Hepatocyte (in vitro differentiated cells): ENCODE measurements at regions not wholly inside any gene's neighbourhood (a gene's known extent, or its start where the extent isn't known, plus 50 kb on each side); places are given as distances from the start of the nearest gene placed in this dataset.

ENCODE experiments used
- DNase-seq: peaks from one replicate; pipeline ENCODE4 v3.0.0-alpha.2; 2016; ENCODE audit warnings: low spot score
- H2AFZ ChIP-seq: fragments of 200-600 bp; sonication (generic); 2 replicates; pipeline ENCODE4 v1.6.0; 2016; ENCODE audit warnings: antibody characterized with exemption, mild to moderate bottlenecking
- H3K27ac ChIP-seq: fragments of 200-600 bp; sonication (generic); 2 replicates; pipeline ENCODE4 v1.5.1; 2016; ENCODE audit warnings: mild to moderate bottlenecking
- H3K27me3 ChIP-seq: fragments of 200-600 bp; sonication (generic); 2 replicates; pipeline ENCODE4 v1.6.1; 2016
- H3K36me3 ChIP-seq: fragments of 200-600 bp; sonication (generic); replicated peaks from 2 replicates; pipeline ENCODE4 v1.5.1; 2016; ENCODE audit warnings: low read depth; ENCODE audit not compliant: insufficient read depth
- H3K4me1 ChIP-seq: fragments of 200-600 bp; sonication (generic); 2 replicates; pipeline ENCODE4 v1.5.1; 2016; ENCODE audit warnings: mild to moderate bottlenecking, moderate library complexity; ENCODE audit not compliant: insufficient read depth
- H3K4me2 ChIP-seq: fragments of 200-600 bp; sonication (generic); 2 replicates; pipeline ENCODE4 v1.6.0; 2016
- H3K4me3 ChIP-seq: fragments of 200-600 bp; sonication (generic); 2 replicates; pipeline ENCODE4 v1.5.1; 2016; ENCODE audit warnings: mild to moderate bottlenecking
- H3K79me2 ChIP-seq: fragments of 200-600 bp; sonication (generic); 2 replicates; pipeline ENCODE4 v1.6.0; 2017; ENCODE audit warnings: mild to moderate bottlenecking
- H3K9me2 ChIP-seq: fragments of 200-600 bp; sonication (generic); replicated peaks from 2 replicates; pipeline ENCODE4 v1.6.0; 2017; ENCODE audit warnings: mild to moderate bottlenecking; ENCODE audit not compliant: insufficient read depth
- H3K9me3 ChIP-seq: fragments of 200-600 bp; sonication (generic); 2 replicates; pipeline ENCODE4 v1.5.1; 2016; ENCODE audit warnings: low read depth, mild to moderate bottlenecking
- H4K20me1 ChIP-seq: fragments of 200-600 bp; sonication (generic); 2 replicates; pipeline ENCODE4 v1.6.0; 2016; ENCODE audit warnings: mild to moderate bottlenecking; ENCODE audit not compliant: insufficient read depth, poor library complexity, severe bottlenecking
- EZH2 ChIP-seq: fragments of 200-600 bp; sonication (generic); IDR thresholded peaks from 2 replicates; pipeline ENCODE4 v1.6.1; 2016; ENCODE audit warnings: antibody characterized with exemption, mild to moderate bottlenecking, borderline replicate concordance
- EZH2phosphoT487 ChIP-seq: fragments of 200-600 bp; sonication (generic); IDR thresholded peaks from one replicate; pipeline ENCODE4 v1.6.1; 2018; ENCODE audit warnings: antibody characterized with exemption, mild to moderate bottlenecking, low read depth, moderate library complexity; ENCODE audit not compliant: unreplicated experiment, severe bottlenecking
- whole genome bisulfite sequencing: methylation state at CpG from one replicate; pipeline ENCODE4 v1.1.6; 2016; ENCODE audit warnings: low lambda C conversion rate; ENCODE audit errors: missing lambda C conversion rate; 5-methylcytosine and 5-hydroxymethylcytosine counted together
- TF ChIP-seq, protein P1 (sequence below): fragments of 200-600 bp; sonication (generic); IDR thresholded peaks from 2 replicates; pipeline ENCODE4 v1.5.1; 2016; ENCODE audit warnings: antibody characterized with exemption, mild to moderate bottlenecking; ENCODE audit not compliant: poor library complexity

DNA sequence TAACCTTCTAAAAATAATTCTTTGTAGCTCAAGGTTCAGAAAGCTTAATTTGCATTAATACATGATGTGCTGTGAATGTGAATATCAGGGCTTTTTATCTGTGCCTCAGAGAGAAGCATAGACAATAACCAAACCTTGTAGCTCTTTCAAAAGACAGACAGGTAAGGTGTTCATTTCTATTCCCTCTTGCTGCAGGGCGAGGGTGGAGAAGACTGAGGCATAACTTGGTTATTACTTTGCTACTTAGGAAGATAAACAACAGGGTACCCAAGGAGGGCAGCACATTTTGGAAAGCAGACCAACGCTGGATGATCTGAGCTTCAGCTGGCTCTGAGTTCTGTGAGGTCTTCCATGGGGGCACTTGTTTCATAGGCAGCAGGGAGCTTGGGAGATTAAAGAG is 408.6 kb upstream of the RARB start:
- H4K20me1 ChIP-seq, result no peaks in the 10 kb centered on the region
- H3K79me2 ChIP-seq, result no peaks in the 10 kb centered on the region
- H3K4me2 ChIP-seq, result no peak overlapping the region
- H3K36me3 ChIP-seq, result no peaks in the 10 kb centered on the region
- no peaks in the 10 kb centered on the region for H3K9me3 ChIP-seq
- no peaks in the 10 kb centered on the region for H3K9me2 ChIP-seq
- WGBS, result 93% methylated on average over 2 of the region's 2 CpGs
- H2AFZ ChIP-seq, result no peak overlapping the region
- no peak for DNase-seq
- no peak overlapping the region for H3K27ac ChIP-seq
- H3K4me3 ChIP-seq, result no peak overlapping the region
- TF ChIP-seq EZH2 (no peak), EZH2phosphoT487 (no peak)
- TF ChIP-seq, protein P1, sequence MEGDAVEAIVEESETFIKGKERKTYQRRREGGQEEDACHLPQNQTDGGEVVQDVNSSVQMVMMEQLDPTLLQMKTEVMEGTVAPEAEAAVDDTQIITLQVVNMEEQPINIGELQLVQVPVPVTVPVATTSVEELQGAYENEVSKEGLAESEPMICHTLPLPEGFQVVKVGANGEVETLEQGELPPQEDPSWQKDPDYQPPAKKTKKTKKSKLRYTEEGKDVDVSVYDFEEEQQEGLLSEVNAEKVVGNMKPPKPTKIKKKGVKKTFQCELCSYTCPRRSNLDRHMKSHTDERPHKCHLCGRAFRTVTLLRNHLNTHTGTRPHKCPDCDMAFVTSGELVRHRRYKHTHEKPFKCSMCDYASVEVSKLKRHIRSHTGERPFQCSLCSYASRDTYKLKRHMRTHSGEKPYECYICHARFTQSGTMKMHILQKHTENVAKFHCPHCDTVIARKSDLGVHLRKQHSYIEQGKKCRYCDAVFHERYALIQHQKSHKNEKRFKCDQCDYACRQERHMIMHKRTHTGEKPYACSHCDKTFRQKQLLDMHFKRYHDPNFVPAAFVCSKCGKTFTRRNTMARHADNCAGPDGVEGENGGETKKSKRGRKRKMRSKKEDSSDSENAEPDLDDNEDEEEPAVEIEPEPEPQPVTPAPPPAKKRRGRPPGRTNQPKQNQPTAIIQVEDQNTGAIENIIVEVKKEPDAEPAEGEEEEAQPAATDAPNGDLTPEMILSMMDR, result no peak
- no peaks in the 10 kb centered on the region for H3K4me1 ChIP-seq
- no peaks in the 10 kb centered on the region for H3K27me3 ChIP-seq

- Histone ChIP-seq H3K36me3 (no peaks in the 10 kb centered on the region), H3K4me3 (no peak overlapping the region), H3K27ac (no peak overlapping the region), H3K9me2 (no peaks in the 10 kb centered on the region), H3K4me2 (no peak overlapping the region), H3K79me2 (no peaks in the 10 kb centered on the region), H3K4me1 (no peaks in the 10 kb centered on the region), H3K27me3 (no peaks in the 10 kb centered on the region), H4K20me1 (no peaks in the 10 kb centered on the region), H3K9me3 (no peaks in the 10 kb centered on the region), H2AFZ (no peak overlapping the region)
- WGBS, result 69% methylated on average over 3 of the region's 3 CpGs
- DNase-seq, result peak; percentile 35
- TF ChIP-seq, protein P1, result peak; percentile 55
- TF ChIP-seq EZH2 (no peak), EZH2phosphoT487 (no peak)
These were observed 406.2 kb upstream of the RARB start for GRCh38 chr3:25021816-25022215.

DNA sequence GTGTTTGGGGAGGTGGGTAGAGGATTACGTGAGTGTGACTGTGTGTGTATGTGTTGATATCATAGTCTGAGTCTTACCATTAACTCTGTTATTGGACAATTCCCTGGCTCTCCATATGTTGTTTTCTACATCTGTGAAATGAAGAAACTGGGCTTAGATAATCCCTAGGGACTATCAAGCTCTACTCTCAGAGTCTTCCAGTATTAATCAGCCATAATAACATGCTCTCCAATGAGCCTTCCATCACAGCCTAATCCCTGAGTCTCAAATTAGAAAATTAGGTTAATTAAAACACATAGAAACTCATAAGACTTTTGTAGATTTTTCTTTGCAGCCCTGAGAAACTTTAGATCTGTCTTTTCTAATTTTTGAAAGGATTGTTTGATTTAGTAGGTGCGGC is 404.2 kb upstream of the RARB start:
- Histone ChIP-seq H3K27me3 (no peaks in the 10 kb centered on the region), H3K9me3 (no peaks in the 10 kb centered on the region), H3K9me2 (no peaks in the 10 kb centered on the region), H3K4me3 (no peak overlapping the region), H4K20me1 (no peaks in the 10 kb centered on the region), H3K4me2 (no peak overlapping the region), H3K4me1 (no peaks in the 10 kb centered on the region), H2AFZ (no peak overlapping the region), H3K27ac (no peak overlapping the region), H3K36me3 (no peaks in the 10 kb centered on the region), H3K79me2 (no peaks in the 10 kb centered on the region)
- no peak for TF ChIP-seq EZH2phosphoT487
- no peak for TF ChIP-seq EZH2
- TF ChIP-seq, protein P1, result no peak
- WGBS, result 93% methylated on average over 2 of the region's 2 CpGs
- no peak for DNase-seq

DNA sequence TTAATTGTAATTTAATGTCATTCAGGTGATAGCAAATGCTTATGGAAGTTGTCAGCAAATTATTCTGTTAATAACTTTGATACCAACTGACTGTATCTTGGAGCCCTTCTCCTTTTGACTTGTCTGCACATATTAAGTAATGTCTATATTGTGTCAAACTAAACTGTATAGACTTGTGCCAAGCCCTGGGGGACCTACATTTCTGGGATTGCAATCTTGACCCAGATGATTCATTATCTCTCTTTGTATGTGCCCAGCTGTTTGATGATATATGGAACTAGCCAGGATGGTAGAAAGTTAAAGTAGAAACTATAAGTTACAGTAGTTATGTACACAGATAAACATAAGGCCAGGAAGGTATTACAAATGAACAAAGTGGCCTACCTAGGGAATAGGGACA is 402.8 kb upstream of the RARB start:
- Histone ChIP-seq H3K4me1 (no peaks in the 10 kb centered on the region), H3K9me3 (no peaks in the 10 kb centered on the region), H3K27me3 (no peaks in the 10 kb centered on the region), H3K4me3 (no peak overlapping the region), H3K27ac (no peak overlapping the region), H3K4me2 (no peak overlapping the region), H2AFZ (no peak overlapping the region), H3K36me3 (no peaks in the 10 kb centered on the region), H3K9me2 (no peaks in the 10 kb centered on the region), H3K79me2 (no peaks in the 10 kb centered on the region), H4K20me1 (no peaks in the 10 kb centered on the region)
- DNase-seq, result no peak
- TF ChIP-seq, protein P1, result no peak
- TF ChIP-seq EZH2phosphoT487 (no peak), EZH2 (no peak)
